Pancreas (tissue), 10 donors: ENCODE measurements at regions not wholly inside any gene's neighbourhood (a gene's known extent, or its start where the extent isn't known, plus 50 kb on each side); places are given as distances from the start of the nearest gene placed in this dataset.
"Not testable (repeated sequence)": the region's sequence is repeated elsewhere in the genome, so short reads cannot be mapped to it uniquely, and the experiment has no call there.

Experiments
- ATAC-seq, 4 donors: fragments of 200-7000 bp; cut with Tn5 transposase; one replicate each; pipeline versions ENCODE4 v1.8.0 to v1.9.1; 2020; ENCODE audit warnings: mild to moderate bottlenecking in 4 of 4, moderate library complexity in 4 of 4
- DNase-seq, 6 donors: peaks; one replicate each; pipeline ENCODE4 v3.0.0-alpha.2; 2020
- FAIRE-seq: peaks from 2 replicates; lab custom pipeline; 2012; peaks lifted over from hg19 to GRCh38; lab: Jason Lieb, UNC
- H3K27ac ChIP-seq, 4 donors: fragments of 200-600 bp; sonication (generic); 1 replicate in 3 of 4; 2 replicates in 1 of 4; pipeline versions ENCODE4 v1.5.0 to v1.8.0; 2020
- H3K27me3 ChIP-seq, 4 donors: fragments of 200-600 bp; one replicate each; pipeline ENCODE4 v1.8.0; 2021
- H3K36me3 ChIP-seq, 3 donors: fragments of 200-600 bp; sonication (generic) in 1 of 3; one replicate each; pipeline versions ENCODE4 v1.5.0 to v1.8.0; 2020 to 2021
- H3K4me1 ChIP-seq, 3 donors: fragments of 200-600 bp; one replicate each; pipeline ENCODE4 v1.8.0; 2021
- H3K4me3 ChIP-seq, 4 donors: fragments of 200-600 bp; sonication (generic) in 2 of 4; one replicate each; pipeline versions ENCODE4 v1.5.0 to v1.8.0; 2020 to 2021
- H3K9me3 ChIP-seq, 4 donors: fragments of 200-600 bp; one replicate each; pipeline ENCODE4 v1.8.0; 2021
- CTCF ChIP-seq, 4 donors: fragments of 200-600 bp; sonication (generic) in 3 of 4; IDR thresholded peaks; one replicate each; pipeline versions ENCODE4 v1.5.0 to v1.8.0; 2021; ENCODE audit warnings: antibody characterized with exemption in 4 of 4
- WGBS, 2 donors: extraction: QIAGEN DNeasy Blood & Tissue Kit; methylation state at CpG; one replicate each; pipeline ENCODE4 v1.1.7; 2013; 5-methylcytosine and 5-hydroxymethylcytosine counted together
- intact Hi-C, 3 donors: fragments of 100-400 bp; cut with DNase I; formaldehyde crosslinking; loops; one replicate each; pipeline versions ENCODE4 v1.11.1 to v1.14.2; 2022
- donor health status: healthy with polysubstance abuse.
- donor health status: DM: no; HTN: no; CAD: no; lungs with moderate emphysema.
- donor health status: DM: no; HTN: no; CAD: no.
- donor health status: control.
- donor health status: control.
- donor health status: Bipolar disorder and iron deficiency.
- donor health status: DM: yes; HTN: yes; CAD: no.
- donor health status: DM: no; HTN: no; CAD: no.
- donor health status: DM: no; HTN: no; CAD: no.
- donor health status: DM: yes; HTN: yes; CAD: no.

GRCh38 chr3:165503346-165503745, 307.2 kb upstream of the SLITRK3 start:
- Histone ChIP-seq H3K9me3 (no peaks in the 10 kb centered on the region), H3K27ac (no peak overlapping the region), H3K36me3 (no peaks in the 10 kb centered on the region), H3K4me1 (no peaks in the 10 kb centered on the region), H3K27me3 (no peaks in the 10 kb centered on the region), H3K4me3 (no peak overlapping the region)
- DNase-seq = no peak
- no peak for TF ChIP-seq CTCF (IDR thresholded peaks at IDR 0.05)
- intact Hi-C loops = no loop called here
- no peak for ATAC-seq
- no peak for FAIRE-seq

- H3K27ac ChIP-seq = no peak overlapping the region
- no peaks in the 10 kb centered on the region for H3K9me3 ChIP-seq
- no peak for DNase-seq
- H3K36me3 ChIP-seq = no peaks in the 10 kb centered on the region
- no peak for ATAC-seq
- no peaks in the 10 kb centered on the region for H3K4me1 ChIP-seq
- H3K4me3 ChIP-seq = no peak overlapping the region
- WGBS, 2 donors = 58 to 67% methylated on average over 3 of the region's 3 CpGs
- no peaks in the 10 kb centered on the region for H3K27me3 ChIP-seq
- TF ChIP-seq CTCF (IDR thresholded peaks at IDR 0.05) = no peak
- intact Hi-C loops = no loop called here
- FAIRE-seq = no peak
These were observed 306.5 kb upstream of the SLITRK3 start for GRCh38 chr3:165502707-165503106.

DNA sequence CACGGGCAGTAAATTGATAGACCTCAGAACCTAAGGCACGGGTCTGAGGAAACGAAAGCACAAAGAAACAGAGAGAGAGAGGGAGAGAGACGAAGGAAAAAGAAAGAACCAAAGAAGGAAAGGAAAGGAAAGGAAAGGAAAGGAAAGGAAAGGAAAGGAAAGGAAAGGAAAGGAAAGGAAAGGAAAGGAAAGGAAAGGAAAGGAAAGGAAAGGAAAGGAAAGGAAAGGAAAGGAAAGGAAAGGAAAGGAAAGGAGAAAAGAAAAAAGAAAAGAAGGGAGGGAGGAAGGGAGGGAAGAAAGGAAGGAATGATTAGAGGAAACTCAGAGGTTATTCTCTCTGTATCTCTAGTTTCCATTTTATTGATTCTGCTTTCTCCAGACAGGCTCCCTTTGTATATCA, 302.6 kb upstream of the SLITRK3 start:
- intact Hi-C loops, H3K27ac ChIP-seq, H3K27me3 ChIP-seq, H3K4me1 ChIP-seq, FAIRE-seq, DNase-seq, H3K36me3 ChIP-seq, ATAC-seq, H3K4me3 ChIP-seq, H3K9me3 ChIP-seq: not testable (repeated sequence)
- 76 to 85% methylated on average over 4 of the region's 4 CpGs for WGBS, 2 donors

DNA sequence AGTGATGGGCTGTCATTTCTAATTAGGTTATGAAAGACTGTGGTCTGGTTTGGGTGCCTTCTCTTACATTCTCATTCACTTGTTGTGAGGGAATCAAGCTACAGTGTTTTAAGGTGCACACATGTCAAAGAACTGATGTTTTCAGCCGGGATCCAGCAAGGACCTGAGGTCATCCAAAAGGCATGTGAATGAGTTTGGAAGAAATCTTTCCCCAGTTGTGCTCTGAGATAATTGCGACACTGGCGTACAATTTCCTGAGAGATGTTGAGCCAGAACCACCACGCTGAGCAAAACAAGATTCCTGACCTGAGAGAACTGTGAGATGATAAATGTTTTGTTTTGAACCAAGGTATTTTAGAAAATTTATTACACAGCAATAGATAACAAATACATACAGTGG, 295.3 kb upstream of the SLITRK3 start:
- Histone ChIP-seq H3K27ac (no peak overlapping the region), H3K27me3 (no peaks in the 10 kb centered on the region), H3K4me3 (no peak overlapping the region), H3K4me1 (no peaks in the 10 kb centered on the region), H3K9me3 (no peaks in the 10 kb centered on the region), H3K36me3 (no peaks in the 10 kb centered on the region)
- no peak for TF ChIP-seq CTCF (IDR thresholded peaks at IDR 0.05)
- intact Hi-C loops = no loop called here
- DNase-seq (no peak), ATAC-seq (no peak), FAIRE-seq (no peak)
- 77 to 78% methylated on average over 4 of the region's 4 CpGs for WGBS, 2 donors

GRCh38 chr3:165476399-165477060, 280.3 kb upstream of the SLITRK3 start:
- 86 to 87% methylated on average over 4 of the region's 4 CpGs for WGBS, 2 donors
- no peaks in the 10 kb centered on the region for H3K9me3 ChIP-seq

More at GRCh38 chr3:165476399-165477060, 280.3 kb upstream of the SLITRK3 start:
- intact Hi-C loops = no loop called here
- no peak for FAIRE-seq
- no peak for TF ChIP-seq CTCF (IDR thresholded peaks at IDR 0.05)
- H3K36me3 ChIP-seq = no peaks in the 10 kb centered on the region
- no peak for ATAC-seq
- H3K4me1 ChIP-seq = no peaks in the 10 kb centered on the region
- no peaks in the 10 kb centered on the region for H3K27me3 ChIP-seq
- H3K27ac ChIP-seq = no peak overlapping the region
- no peak for DNase-seq
- H3K4me3 ChIP-seq = no peak overlapping the region
